Lower lobe of right lung (tissue), 2 donors: ENCODE measurements at regions not wholly inside any gene's neighbourhood (a gene's known extent, or its start where the extent isn't known, plus 50 kb on each side); places are given as distances from the start of the nearest gene placed in this dataset.

ENCODE experiments used
- ATAC-seq, 2 donors: fragments of 200-7000 bp; cut with Tn5 transposase; one replicate each; pipeline ENCODE4 v1.9.1; 2020 to 2022; ENCODE audit warnings: mild to moderate bottlenecking in 2 of 2, moderate library complexity in 2 of 2
- DNase-seq: peaks from one replicate; pipeline ENCODE4 v3.0.0-alpha.2; 2020
- H3K27ac ChIP-seq: fragments of 200-600 bp; one replicate; pipeline ENCODE4 v1.8.0; 2022
- H3K27me3 ChIP-seq: fragments of 200-600 bp; one replicate; pipeline ENCODE4 v1.8.0; 2022; ENCODE audit warnings: low read depth
- H3K36me3 ChIP-seq: fragments of 200-600 bp; one replicate; pipeline ENCODE4 v1.8.0; 2022; ENCODE audit warnings: mild to moderate bottlenecking
- H3K4me1 ChIP-seq: fragments of 200-600 bp; one replicate; pipeline ENCODE4 v1.8.0; 2022
- H3K4me3 ChIP-seq: fragments of 200-600 bp; one replicate; pipeline ENCODE4 v1.8.0; 2022; ENCODE audit warnings: mild to moderate bottlenecking
- H3K9me3 ChIP-seq: fragments of 200-600 bp; one replicate; pipeline ENCODE4 v1.8.0; 2022
- CTCF ChIP-seq: fragments of 200-600 bp; IDR thresholded peaks from one replicate; pipeline ENCODE4 v1.8.0; 2022; ENCODE audit warnings: antibody characterized with exemption, mild to moderate bottlenecking
- intact Hi-C: fragments of 100-400 bp; cut with DNase I; formaldehyde crosslinking; loops from one replicate; pipeline ENCODE4 v1.11.0; 2022
- donor health status: DM: no; HTN: yes; CAD: no; lungs with severe emphysema.

- no peaks in the 10 kb centered on the region for H3K36me3 ChIP-seq
- DNase-seq (peak; percentile 13), ATAC-seq (no peak)
- no peaks in the 10 kb centered on the region for H3K4me1 ChIP-seq
- H3K27ac ChIP-seq: no peak overlapping the region
- intact Hi-C loops: no loop called here
- H3K9me3 ChIP-seq: no peaks in the 10 kb centered on the region
- no peak for TF ChIP-seq CTCF
- no peaks in the 10 kb centered on the region for H3K27me3 ChIP-seq
- H3K4me3 ChIP-seq: no peak overlapping the region
These were observed 298.4 kb upstream of the HS6ST1 start for GRCh38 chr2:128617029-128617590.

- no peak for ATAC-seq
- intact Hi-C loops: no loop called here
- no peaks in the 10 kb centered on the region for H3K36me3 ChIP-seq
- no peak overlapping the region for H3K4me3 ChIP-seq
- no peak for TF ChIP-seq CTCF
- no peaks in the 10 kb centered on the region for H3K27me3 ChIP-seq
- H3K4me1 ChIP-seq: no peaks in the 10 kb centered on the region
- peak; percentile 36 for DNase-seq
- no peaks in the 10 kb centered on the region for H3K9me3 ChIP-seq
- no peak overlapping the region for H3K27ac ChIP-seq
These were observed 299.0 kb upstream of the HS6ST1 start for GRCh38 chr2:128617661-128618060.

GRCh38 chr2:128618642-128619041 lies 300.0 kb upstream of the HS6ST1 start:
- H3K4me1 ChIP-seq: no peaks in the 10 kb centered on the region
- no peak overlapping the region for H3K27ac ChIP-seq
- TF ChIP-seq CTCF: no peak
- ATAC-seq (no peak), DNase-seq (peak; percentile 16)
- intact Hi-C loops: no loop called here
- H3K27me3 ChIP-seq: no peaks in the 10 kb centered on the region
- no peaks in the 10 kb centered on the region for H3K9me3 ChIP-seq
- no peaks in the 10 kb centered on the region for H3K36me3 ChIP-seq
- no peak overlapping the region for H3K4me3 ChIP-seq

GRCh38 chr2:128619471-128620325 lies 301.0 kb upstream of the HS6ST1 start:
- no peak for ATAC-seq
- Histone ChIP-seq H3K27me3 (no peaks in the 10 kb centered on the region), H3K36me3 (no peaks in the 10 kb centered on the region), H3K9me3 (no peaks in the 10 kb centered on the region), H3K27ac (no peak overlapping the region), H3K4me1 (no peaks in the 10 kb centered on the region), H3K4me3 (no peak overlapping the region)
- no peak for TF ChIP-seq CTCF
- intact Hi-C loops: no loop called here
- DNase-seq: peak; percentile 37

- TF ChIP-seq CTCF: no peak
- no peaks in the 10 kb centered on the region for H3K9me3 ChIP-seq
- DNase-seq (no peak), ATAC-seq (no peak)
- no peak overlapping the region for H3K27ac ChIP-seq
- no peaks in the 10 kb centered on the region for H3K36me3 ChIP-seq
- intact Hi-C loops: no loop called here
- no peak overlapping the region for H3K4me3 ChIP-seq
- H3K4me1 ChIP-seq: no peaks in the 10 kb centered on the region
- no peaks in the 10 kb centered on the region for H3K27me3 ChIP-seq
These were observed 302.4 kb upstream of the HS6ST1 start for GRCh38 chr2:128621074-128621473.
